Stimulated activated CD4-positive, alpha-beta T cell treated with anti-CD3 and anti-CD28 coated beads, Interleukin-12 subunit alpha, Interleukin-12 subunit beta, amount 100 ng/mL, for 24 hours (primary cell): ENCODE measurements at regions not wholly inside any gene's neighbourhood (a gene's known extent, or its start where the extent isn't known, plus 50 kb on each side); places are given as distances from the start of the nearest gene placed in this dataset.
"Not testable (repeated sequence)": the region's sequence is repeated elsewhere in the genome, so short reads cannot be mapped to it uniquely, and the experiment has no call there.

Source experiments
- DNase-seq, 2 experiments: peaks; one replicate each; pipeline ENCODE4 v3.0.0-alpha.2; 2020; ENCODE audit warnings: low read depth in 2 of 2

DNA sequence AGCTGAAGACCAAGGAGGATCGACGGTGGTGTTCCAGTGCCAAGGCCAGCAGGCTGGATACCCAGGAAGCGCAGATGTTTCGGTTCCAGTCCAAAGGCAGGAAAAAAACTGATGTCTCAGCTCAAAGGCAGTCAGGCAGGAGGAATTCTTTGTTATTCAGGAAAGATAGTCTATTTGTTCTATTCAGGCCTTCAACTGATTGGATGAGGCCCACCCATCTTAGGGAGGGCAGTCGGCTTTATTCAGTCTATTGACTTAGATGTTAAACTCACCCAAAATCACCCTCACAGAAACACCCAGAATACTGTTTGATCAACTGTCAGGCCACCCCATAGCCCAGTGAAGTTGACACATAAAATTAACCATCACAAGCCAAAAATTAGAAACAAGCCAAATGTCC lies 63.9 kb upstream of the SMURF2 start:
- DNase-seq = not testable (repeated sequence)

DNA sequence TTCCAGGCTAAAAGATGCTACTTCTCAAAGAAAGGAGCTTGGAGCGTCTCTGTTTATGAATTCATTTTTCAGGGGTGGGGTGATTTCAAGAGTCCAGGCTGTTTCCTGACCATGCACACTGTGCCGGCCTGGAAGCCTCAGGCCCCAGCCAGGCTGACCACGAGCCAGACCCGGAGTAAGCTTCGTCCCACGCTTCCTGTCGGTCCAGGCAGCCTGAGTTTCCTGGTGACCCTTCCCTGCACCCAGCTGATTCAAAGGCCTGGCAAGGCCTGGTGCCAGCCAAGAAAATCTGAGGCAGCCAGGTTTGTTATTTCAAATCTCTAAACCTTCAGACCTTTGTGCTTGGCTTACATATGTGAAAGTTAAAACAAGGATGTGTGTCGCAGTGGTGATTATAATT lies 62.1 kb upstream of the SMURF2 start:
- DNase-seq = not testable (repeated sequence)

DNA sequence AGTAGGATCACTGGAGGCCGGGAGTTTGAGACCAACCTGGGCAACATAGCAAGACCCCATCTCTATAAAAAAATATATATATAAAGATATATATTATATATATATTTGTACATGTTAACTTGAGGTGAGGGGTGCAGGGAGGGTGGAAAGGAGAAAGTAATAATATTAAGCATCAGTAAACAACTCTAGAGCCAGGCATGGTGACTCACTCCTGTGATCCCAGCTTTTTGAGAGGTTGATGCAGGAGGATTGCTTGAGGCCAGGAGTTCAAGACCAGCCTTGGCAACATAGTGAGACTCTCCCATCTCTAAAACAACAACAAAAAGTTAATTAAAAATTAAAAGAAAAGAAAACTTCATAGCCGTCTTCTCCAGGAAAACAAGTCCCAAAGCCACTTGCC lies 61.7 kb upstream of the SMURF2 start:
- no peak for DNase-seq

DNA sequence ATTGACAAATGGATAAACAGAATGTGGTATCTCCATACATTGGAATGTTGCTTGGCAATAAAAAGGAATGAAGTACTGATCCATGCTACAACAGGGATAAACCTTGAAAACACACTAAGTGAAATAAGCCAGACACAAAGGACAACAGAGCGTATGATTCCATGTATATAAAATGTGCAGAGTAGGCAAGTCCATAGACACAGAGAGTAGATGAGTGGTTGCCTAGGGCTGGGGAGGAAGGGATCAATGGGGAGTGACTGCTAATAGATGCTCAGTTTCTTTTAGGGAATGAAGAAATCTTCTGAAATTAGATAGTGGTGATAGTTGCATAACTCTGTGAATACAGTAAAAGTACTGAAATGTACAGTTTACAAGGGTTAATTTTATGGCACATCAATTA lies 59.4 kb upstream of the SMURF2 start:
- DNase-seq = not testable (repeated sequence)

DNA sequence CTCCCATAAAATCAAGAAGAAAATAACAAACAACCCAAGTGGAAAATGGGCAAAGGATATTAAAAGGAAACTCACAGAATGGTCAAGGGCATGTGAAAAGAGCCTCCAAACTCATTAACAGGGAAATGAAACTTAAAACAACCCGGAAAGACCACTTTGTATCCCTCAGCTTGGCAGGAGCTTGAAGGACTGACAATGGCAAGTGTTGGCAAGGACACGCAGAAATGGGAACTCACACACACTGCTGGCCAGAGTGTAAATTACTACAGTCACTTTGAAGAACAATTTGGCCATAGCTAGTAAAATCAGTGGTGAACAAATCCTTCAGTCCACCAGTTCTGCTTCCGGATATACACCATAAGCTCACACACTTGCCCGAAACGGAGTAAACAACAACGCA lies 58.1 kb upstream of the SMURF2 start:
- not testable (repeated sequence) for DNase-seq

DNA sequence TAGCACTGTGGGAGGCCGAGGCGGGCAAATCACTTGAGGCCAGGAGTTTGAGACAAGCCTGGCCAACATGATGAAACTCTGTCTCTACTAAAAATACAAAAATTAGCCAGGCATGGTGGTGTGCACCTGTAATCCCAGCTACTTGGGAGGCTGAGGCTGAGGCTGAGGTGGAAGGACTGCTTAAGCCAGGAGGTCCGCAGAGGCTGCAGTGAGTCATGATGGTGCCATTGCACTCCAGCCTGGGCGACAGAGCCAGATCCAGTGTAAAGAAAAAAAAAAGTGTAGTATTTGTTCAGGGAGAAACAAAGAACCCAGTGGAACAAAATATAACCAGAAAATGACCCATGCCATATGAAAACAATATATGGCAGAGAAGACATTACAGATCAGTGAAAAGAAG lies 57.4 kb upstream of the SMURF2 start:
- DNase-seq = not testable (repeated sequence)

DNA sequence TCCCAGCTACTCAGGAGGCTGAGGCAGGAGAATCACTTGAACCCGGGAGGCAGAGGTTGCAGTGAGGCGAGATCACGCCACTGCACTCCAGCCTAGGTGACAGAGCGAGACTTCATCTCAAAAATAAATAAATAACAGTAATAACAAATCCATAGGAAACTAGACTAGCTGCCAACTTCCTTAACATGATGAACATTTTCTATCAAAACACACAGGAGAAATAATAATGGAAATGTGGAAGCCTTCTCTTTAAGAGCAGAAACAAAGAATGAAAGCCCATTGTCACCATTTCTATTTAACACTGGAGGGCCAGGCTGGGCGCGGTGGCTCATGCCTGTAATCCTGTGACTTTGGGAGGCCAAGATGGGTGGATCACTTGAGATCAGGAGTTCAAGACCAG lies 56.7 kb upstream of the SMURF2 start:
- not testable (repeated sequence) for DNase-seq

DNA sequence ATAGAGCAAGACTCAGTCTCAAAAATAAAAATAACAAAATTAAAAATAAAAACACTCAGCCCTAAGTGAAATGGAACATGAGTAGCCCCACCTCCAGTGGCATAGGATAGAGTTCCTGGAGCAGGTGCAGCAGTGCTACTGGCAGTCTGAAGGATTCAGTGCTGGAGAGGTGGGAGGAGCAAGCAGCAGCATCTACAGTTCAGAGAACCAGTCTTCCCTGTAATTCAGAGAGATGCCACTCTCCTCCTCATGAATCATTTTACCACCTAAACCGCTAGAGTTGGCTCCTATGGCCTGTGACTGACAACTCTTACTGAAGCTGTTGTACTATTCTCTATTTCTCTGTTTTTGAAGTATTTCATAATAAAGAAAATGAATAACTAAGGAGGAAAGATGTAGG lies 56.0 kb upstream of the SMURF2 start:
- DNase-seq = no peak

DNA sequence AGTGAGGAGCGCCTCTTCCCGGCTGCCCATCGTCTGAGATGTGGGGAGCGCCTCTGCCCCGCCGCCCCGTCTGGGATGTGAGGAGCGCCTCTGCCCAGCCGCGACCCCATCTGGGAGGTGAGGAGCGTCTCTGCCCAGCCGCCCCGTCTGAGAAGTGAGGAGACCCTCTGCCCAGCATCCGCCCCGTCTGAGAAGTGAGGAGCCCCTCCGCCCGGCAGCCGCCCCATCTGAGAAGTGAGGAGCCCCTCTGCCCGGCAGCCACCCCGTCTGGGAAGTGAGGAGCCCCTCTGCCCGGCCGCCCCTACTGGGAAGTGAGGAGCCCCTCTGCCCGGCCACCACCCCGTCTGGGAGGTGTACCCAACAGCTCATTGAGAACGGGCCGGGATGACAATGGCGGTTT lies 54.4 kb upstream of the SMURF2 start:
- DNase-seq = not testable (repeated sequence)

DNA sequence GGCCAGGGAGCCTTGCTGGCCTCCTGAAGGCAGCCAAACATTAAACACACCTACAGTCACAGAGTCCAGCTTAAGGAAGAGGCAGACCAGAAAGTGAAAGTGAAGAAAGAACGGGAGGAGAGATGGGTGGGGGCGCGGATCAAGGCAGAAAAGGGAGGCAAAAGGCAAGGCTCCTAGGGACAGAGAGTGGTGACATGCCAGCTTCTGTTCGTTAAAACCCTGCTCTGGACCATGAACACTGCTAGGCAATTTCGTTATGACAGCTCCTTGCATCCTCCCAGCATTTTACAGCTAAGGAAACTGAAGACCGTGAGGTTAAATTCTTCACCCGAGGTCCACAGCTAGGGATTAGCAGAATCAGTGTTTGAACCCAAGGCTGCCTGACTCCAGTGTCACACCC lies 51.7 kb upstream of the SMURF2 start:
- not testable (repeated sequence) for DNase-seq

DNA sequence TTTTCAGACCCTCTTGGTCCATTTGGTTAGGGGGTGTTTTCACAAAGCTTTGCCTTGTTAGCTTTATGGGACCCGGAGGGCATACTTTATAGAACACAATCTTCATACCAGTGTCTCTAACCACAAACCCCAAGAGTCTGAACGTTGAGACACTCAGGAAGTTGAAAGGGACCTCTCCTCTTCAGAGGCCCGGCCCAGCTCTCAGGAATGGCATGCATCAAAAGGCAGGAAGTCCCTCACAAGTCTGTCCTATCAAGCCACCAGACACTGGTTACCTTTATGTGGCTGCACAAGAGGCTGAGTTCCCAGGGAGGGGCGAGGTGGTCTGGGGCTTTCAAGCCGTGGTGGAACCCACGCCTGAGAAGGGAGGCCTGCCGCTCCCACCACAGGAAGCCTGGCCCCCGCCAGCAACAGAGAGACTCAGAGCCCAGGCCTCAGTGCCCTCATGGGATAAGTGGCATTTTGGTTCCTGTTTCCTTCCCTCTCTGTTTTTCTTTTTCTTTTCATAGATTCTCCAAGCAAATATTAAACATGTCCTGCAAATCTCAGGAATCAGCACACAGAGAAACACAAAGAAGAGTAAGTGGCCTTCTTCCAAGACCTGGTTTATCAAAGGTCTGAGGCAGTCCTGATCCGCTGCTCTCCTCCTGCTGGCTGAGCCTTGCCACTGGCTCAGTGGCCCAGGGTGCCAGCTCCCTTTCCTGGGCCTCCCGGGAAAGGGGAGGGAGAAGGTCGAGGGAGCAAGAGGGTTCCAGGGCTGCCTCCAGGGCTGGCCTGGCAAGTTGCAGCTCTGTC lies 50.6 kb upstream of the SMURF2 start:
- DNase-seq = not testable (repeated sequence)
